Activated naive CD4-positive, alpha-beta T cell treated with anti-CD3 and anti-CD28 coated beads for 36 hours (primary cell): ENCODE measurements at regions not wholly inside any gene's neighbourhood (a gene's known extent, or its start where the extent isn't known, plus 50 kb on each side); places are given as distances from the start of the nearest gene placed in this dataset.

Experiments used
- CTCF ChIA-PET: fragments of 350-600 bp; sonication (Branson Sonifier 250); formaldehyde crosslinking; loops from one replicate; lab custom pipeline; 2021; ENCODE audit warnings: antibody characterized with exemption; lab: Charles Lee
- DNase-seq: peaks from one replicate; pipeline ENCODE4 v3.0.0-alpha.2; 2020
- H3K27ac Mint-ChIP-seq: one replicate; pipeline ENCODE4 v1.8.0; 2021; ENCODE audit warnings: mild to moderate bottlenecking, mixed read lengths
- H3K27me3 Mint-ChIP-seq: one replicate; pipeline ENCODE4 v1.8.0; 2021; ENCODE audit warnings: low read depth, mixed read lengths
- H3K36me3 Mint-ChIP-seq: one replicate; pipeline ENCODE4 v1.8.0; 2021; ENCODE audit warnings: low read depth, mixed read lengths
- H3K4me1 Mint-ChIP-seq: one replicate; pipeline ENCODE4 v1.8.0; 2021; ENCODE audit warnings: low read depth, mixed read lengths
- H3K4me3 Mint-ChIP-seq: one replicate; pipeline ENCODE4 v1.8.0; 2021; ENCODE audit warnings: mild to moderate bottlenecking, moderate library complexity, mixed read lengths
- H3K9me3 Mint-ChIP-seq: one replicate; pipeline ENCODE4 v1.8.0; 2021; ENCODE audit warnings: mixed read lengths
- intact Hi-C: fragments of 100-400 bp; cut with micrococcal nuclease; formaldehyde crosslinking; loops from one replicate; pipeline ENCODE4 v1.15.1; 2023

- CTCF ChIA-PET = no interaction called here
Observed at GRCh38 chr7:24039991-24040624, 243.9 kb upstream of the NPY start.

GRCh38 chr7:24042028-24042427 is 242.0 kb upstream of the NPY start:
- DNase-seq = no peak
- H3K27me3 Mint-ChIP-seq = peaks cover 5% of the 10 kb centered on the region
- no peaks in the 10 kb centered on the region for H3K36me3 Mint-ChIP-seq
- H3K9me3 Mint-ChIP-seq = no peaks in the 10 kb centered on the region
- CTCF ChIA-PET = no interaction called here
- H3K4me1 Mint-ChIP-seq = no peaks in the 10 kb centered on the region
- intact Hi-C loops = no loop called here
- H3K4me3 Mint-ChIP-seq = no peak overlapping the region
- H3K27ac Mint-ChIP-seq = no peak overlapping the region

More at GRCh38 chr7:24039991-24040624, 243.9 kb upstream of the NPY start:
- H3K27me3 Mint-ChIP-seq = peaks cover 5% of the 10 kb centered on the region
- H3K9me3 Mint-ChIP-seq = no peaks in the 10 kb centered on the region
- H3K4me1 Mint-ChIP-seq = peaks cover 10% of the 10 kb centered on the region
- intact Hi-C loops = no loop called here
- no peak overlapping the region for H3K27ac Mint-ChIP-seq
- H3K4me3 Mint-ChIP-seq = no peak overlapping the region
- no peaks in the 10 kb centered on the region for H3K36me3 Mint-ChIP-seq
- no peak for DNase-seq

- H3K36me3 Mint-ChIP-seq = no peaks in the 10 kb centered on the region
- no peak for DNase-seq
- H3K4me3 Mint-ChIP-seq = no peak overlapping the region
- CTCF ChIA-PET = no interaction called here
- H3K27ac Mint-ChIP-seq = no peak overlapping the region
- intact Hi-C loops = no loop called here
- H3K4me1 Mint-ChIP-seq = no peaks in the 10 kb centered on the region
- H3K9me3 Mint-ChIP-seq = no peaks in the 10 kb centered on the region
- peaks cover 15% of the 10 kb centered on the region for H3K27me3 Mint-ChIP-seq
Observed at GRCh38 chr7:24049296-24049695, 234.7 kb upstream of the NPY start.

- intact Hi-C loops = no loop called here
Observed at GRCh38 chr7:24050991-24051560, 232.9 kb upstream of the NPY start.

GRCh38 chr7:24051651-24052050 is 232.3 kb upstream of the NPY start:
- H3K4me3 Mint-ChIP-seq = no peak overlapping the region
- CTCF ChIA-PET = no interaction called here

More at GRCh38 chr7:24050991-24051560, 232.9 kb upstream of the NPY start:
- no peak overlapping the region for H3K27ac Mint-ChIP-seq
- no peak for DNase-seq
- peaks cover 14% of the 10 kb centered on the region for H3K27me3 Mint-ChIP-seq
- no peaks in the 10 kb centered on the region for H3K4me1 Mint-ChIP-seq
- H3K9me3 Mint-ChIP-seq = no peaks in the 10 kb centered on the region
- H3K36me3 Mint-ChIP-seq = no peaks in the 10 kb centered on the region
- CTCF ChIA-PET = no interaction called here
- no peak overlapping the region for H3K4me3 Mint-ChIP-seq

GRCh38 chr7:24052572-24053260 is 231.3 kb upstream of the NPY start:
- peaks cover 14% of the 10 kb centered on the region for H3K27me3 Mint-ChIP-seq
- DNase-seq = no peak
- H3K9me3 Mint-ChIP-seq = no peaks in the 10 kb centered on the region
- H3K4me3 Mint-ChIP-seq = no peak overlapping the region
- CTCF ChIA-PET = no interaction called here
- intact Hi-C loops = no loop called here
- H3K4me1 Mint-ChIP-seq = no peaks in the 10 kb centered on the region
- no peaks in the 10 kb centered on the region for H3K36me3 Mint-ChIP-seq
- H3K27ac Mint-ChIP-seq = no peak overlapping the region

More at GRCh38 chr7:24051651-24052050, 232.3 kb upstream of the NPY start:
- H3K4me1 Mint-ChIP-seq = no peaks in the 10 kb centered on the region
- H3K9me3 Mint-ChIP-seq = no peaks in the 10 kb centered on the region
- H3K27me3 Mint-ChIP-seq = peaks cover 14% of the 10 kb centered on the region
- H3K27ac Mint-ChIP-seq = no peak overlapping the region
- DNase-seq = no peak
- H3K36me3 Mint-ChIP-seq = no peaks in the 10 kb centered on the region
- intact Hi-C loops = no loop called here

GRCh38 chr7:24054236-24054635 is 229.8 kb upstream of the NPY start:
- H3K4me1 Mint-ChIP-seq = no peaks in the 10 kb centered on the region
- H3K27me3 Mint-ChIP-seq = peaks cover 15% of the 10 kb centered on the region
- intact Hi-C loops = no loop called here
- DNase-seq = no peak
- CTCF ChIA-PET = no interaction called here
- no peaks in the 10 kb centered on the region for H3K36me3 Mint-ChIP-seq
- H3K4me3 Mint-ChIP-seq = no peak overlapping the region
- no peaks in the 10 kb centered on the region for H3K9me3 Mint-ChIP-seq
- no peak overlapping the region for H3K27ac Mint-ChIP-seq

GRCh38 chr7:24057243-24057642 is 226.7 kb upstream of the NPY start:
- CTCF ChIA-PET = no interaction called here
- intact Hi-C loops = no loop called here
- H3K36me3 Mint-ChIP-seq = no peaks in the 10 kb centered on the region
- no peak for DNase-seq
- no peak overlapping the region for H3K27ac Mint-ChIP-seq
- peaks cover 13% of the 10 kb centered on the region for H3K27me3 Mint-ChIP-seq
- H3K4me1 Mint-ChIP-seq = no peaks in the 10 kb centered on the region
- H3K9me3 Mint-ChIP-seq = no peaks in the 10 kb centered on the region
- H3K4me3 Mint-ChIP-seq = no peak overlapping the region

GRCh38 chr7:24058953-24059352 is 225.0 kb upstream of the NPY start:
- Mint-ChIP-seq H3K36me3 (no peaks in the 10 kb centered on the region), H3K4me1 (no peaks in the 10 kb centered on the region), H3K27me3 (peaks cover 6% of the 10 kb centered on the region), H3K9me3 (no peaks in the 10 kb centered on the region), H3K27ac (no peak overlapping the region), H3K4me3 (no peak overlapping the region)
- intact Hi-C loops = no loop called here
- CTCF ChIA-PET = no interaction called here
- no peak for DNase-seq

- H3K9me3 Mint-ChIP-seq = no peaks in the 10 kb centered on the region
- no peak overlapping the region for H3K27ac Mint-ChIP-seq
- CTCF ChIA-PET = no interaction called here
- no peaks in the 10 kb centered on the region for H3K4me1 Mint-ChIP-seq
- intact Hi-C loops = no loop called here
- no peak overlapping the region for H3K4me3 Mint-ChIP-seq
- H3K36me3 Mint-ChIP-seq = no peaks in the 10 kb centered on the region
- no peak for DNase-seq
- H3K27me3 Mint-ChIP-seq = peaks cover 4% of the 10 kb centered on the region
Observed at GRCh38 chr7:24059775-24060174, 224.2 kb upstream of the NPY start.

- H3K4me3 Mint-ChIP-seq = no peak overlapping the region
- H3K9me3 Mint-ChIP-seq = no peaks in the 10 kb centered on the region
- no peaks in the 10 kb centered on the region for H3K4me1 Mint-ChIP-seq
- CTCF ChIA-PET = no interaction called here
- H3K27ac Mint-ChIP-seq = no peak overlapping the region
- intact Hi-C loops = no loop called here
- DNase-seq = no peak
- H3K27me3 Mint-ChIP-seq = peaks cover 2% of the 10 kb centered on the region
- no peaks in the 10 kb centered on the region for H3K36me3 Mint-ChIP-seq
Observed at GRCh38 chr7:24063721-24064120, 220.3 kb upstream of the NPY start.

- intact Hi-C loops = no loop called here
- H3K27me3 Mint-ChIP-seq = peaks cover 2% of the 10 kb centered on the region
- no peak overlapping the region for H3K27ac Mint-ChIP-seq
- no peaks in the 10 kb centered on the region for H3K36me3 Mint-ChIP-seq
- H3K4me1 Mint-ChIP-seq = no peaks in the 10 kb centered on the region
- DNase-seq = no peak
- no peaks in the 10 kb centered on the region for H3K9me3 Mint-ChIP-seq
- no peak overlapping the region for H3K4me3 Mint-ChIP-seq
- CTCF ChIA-PET = interaction anchor here (0.9 kb wide), 1 partner anchor 311 kb away, joined by 4 read pairs; no protein-coding TSS in a partner anchor
Observed at GRCh38 chr7:24069751-24070150, 214.2 kb upstream of the NPY start.
